HCT116 (cell line): ENCODE measurements at regions not wholly inside any gene's neighbourhood (a gene's known extent, or its start where the extent isn't known, plus 50 kb on each side); places are given as distances from the start of the nearest gene placed in this dataset.

Experiments used
- CBX3 ChIP-seq: IDR thresholded peaks from 2 replicates; pipeline ENCODE4 v1.6.1; 2012; ENCODE audit warnings: low read depth
- CEBPB ChIP-seq: IDR thresholded peaks from 2 replicates; pipeline ENCODE4 v1.6.1; 2012; ENCODE audit warnings: low read depth
- EZH2 ChIP-seq: fragments of 200-600 bp; sonication (generic); IDR thresholded peaks from 2 replicates; pipeline ENCODE4 v1.6.1; 2017; ENCODE audit warnings: antibody characterized with exemption, mixed run types
- EZH2phosphoT487 ChIP-seq: fragments of 200-600 bp; IDR thresholded peaks from 2 replicates; pipeline ENCODE4 v1.6.1; 2018; ENCODE audit warnings: antibody characterized with exemption, borderline replicate concordance
- POLR2A ChIP-seq: IDR thresholded peaks from 2 replicates; pipeline ENCODE4 v1.7.0; 2011; ENCODE audit warnings: borderline replicate concordance; ENCODE audit not compliant: insufficient read depth, insufficient read length; ENCODE audit errors: extremely low read depth
- POLR2AphosphoS5 ChIP-seq: IDR thresholded peaks from 2 replicates; pipeline ENCODE4 v1.6.1; 2011; ENCODE audit warnings: mild to moderate bottlenecking, low read depth, low read length, moderate library complexity
- RAD21 ChIP-seq: IDR thresholded peaks from 2 replicates; pipeline ENCODE4 v1.6.1; 2012; ENCODE audit warnings: low read depth, mild to moderate bottlenecking
- TF ChIP-seq, protein P1 (sequence below), 3 experiments: fragments of 200-600 bp in 1 of 3; sonication (generic) in 1 of 3; IDR thresholded peaks in 2 of 3; conservative IDR thresholded peaks in 1 of 3; 2 replicates each; pipeline ENCODE4 v1.5.1; 2012 to 2017; ENCODE audit warnings: low read depth in 2 of 3, low read length in 2 of 3, antibody characterized with exemption in 1 of 3, borderline replicate concordance in 1 of 3, control low read depth in 1 of 3, mild to moderate bottlenecking in 1 of 3, mixed read lengths in 1 of 3, mixed run types in 1 of 3, moderate library complexity in 1 of 3; ENCODE audit not compliant: insufficient read depth in 1 of 3

DNA sequence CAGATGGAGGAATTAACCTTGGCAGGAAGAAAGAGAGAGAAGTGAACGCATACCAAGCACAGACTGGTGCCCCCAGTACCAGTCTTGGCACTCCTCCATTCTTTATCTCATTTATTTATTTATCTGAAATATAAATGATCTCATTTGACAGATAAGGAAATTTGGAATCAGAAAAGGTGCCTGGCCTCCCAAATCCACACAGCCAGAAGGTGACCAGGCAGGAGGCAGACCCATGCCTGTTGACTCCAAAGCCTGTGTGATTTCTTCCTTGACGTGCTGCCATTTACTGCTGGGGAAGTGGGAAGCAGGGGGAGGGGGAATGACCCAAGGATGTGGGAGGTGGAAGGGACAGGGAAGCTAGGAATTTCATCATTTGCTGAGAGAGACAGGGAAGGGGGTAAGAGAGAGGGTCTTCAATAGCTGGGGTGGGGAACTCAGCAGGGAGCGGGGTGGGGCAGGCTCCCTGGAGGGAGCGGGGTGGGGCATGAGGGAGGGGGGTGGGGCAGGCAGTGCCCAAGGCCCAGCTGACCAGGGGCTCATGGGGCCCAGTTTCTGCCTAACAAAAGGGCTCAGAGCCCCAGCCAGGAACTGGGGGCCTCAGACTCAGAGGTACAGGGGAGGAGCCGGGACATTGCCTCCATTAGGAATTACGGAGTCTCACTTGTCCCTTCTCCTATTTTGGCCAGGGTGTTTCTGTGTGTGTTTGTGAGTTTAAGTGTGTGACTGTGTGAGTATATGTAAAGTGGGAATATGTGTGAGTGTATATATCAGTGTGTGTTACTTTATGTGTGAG is 63.0 kb downstream of the MINAR1 start:
- TF ChIP-seq, protein P1, sequence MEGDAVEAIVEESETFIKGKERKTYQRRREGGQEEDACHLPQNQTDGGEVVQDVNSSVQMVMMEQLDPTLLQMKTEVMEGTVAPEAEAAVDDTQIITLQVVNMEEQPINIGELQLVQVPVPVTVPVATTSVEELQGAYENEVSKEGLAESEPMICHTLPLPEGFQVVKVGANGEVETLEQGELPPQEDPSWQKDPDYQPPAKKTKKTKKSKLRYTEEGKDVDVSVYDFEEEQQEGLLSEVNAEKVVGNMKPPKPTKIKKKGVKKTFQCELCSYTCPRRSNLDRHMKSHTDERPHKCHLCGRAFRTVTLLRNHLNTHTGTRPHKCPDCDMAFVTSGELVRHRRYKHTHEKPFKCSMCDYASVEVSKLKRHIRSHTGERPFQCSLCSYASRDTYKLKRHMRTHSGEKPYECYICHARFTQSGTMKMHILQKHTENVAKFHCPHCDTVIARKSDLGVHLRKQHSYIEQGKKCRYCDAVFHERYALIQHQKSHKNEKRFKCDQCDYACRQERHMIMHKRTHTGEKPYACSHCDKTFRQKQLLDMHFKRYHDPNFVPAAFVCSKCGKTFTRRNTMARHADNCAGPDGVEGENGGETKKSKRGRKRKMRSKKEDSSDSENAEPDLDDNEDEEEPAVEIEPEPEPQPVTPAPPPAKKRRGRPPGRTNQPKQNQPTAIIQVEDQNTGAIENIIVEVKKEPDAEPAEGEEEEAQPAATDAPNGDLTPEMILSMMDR (IDR thresholded peaks at IDR 0.05 in 2 of 3, conservative IDR thresholded peaks at IDR 0.05 in 1 of 3; ENCODE audit: borderline replicate concordance in 1 of 3, insufficient read depth in 1 of 3, low read depth in 2 of 3, low read length in 2 of 3), result no peak
- TF ChIP-seq EZH2, result no peak
- TF ChIP-seq POLR2AphosphoS5, result no peak
- no peak for TF ChIP-seq RAD21
- TF ChIP-seq POLR2A, result no peak
- TF ChIP-seq CBX3, result no peak
- TF ChIP-seq EZH2phosphoT487, result no peak
- TF ChIP-seq CEBPB, result no peak
